AG08395 (cell line): ENCODE measurements at regions not wholly inside any gene's neighbourhood (a gene's known extent, or its start where the extent isn't known, plus 50 kb on each side); places are given as distances from the start of the nearest gene placed in this dataset.

ENCODE experiments used
- DNase-seq: peaks from one replicate; pipeline ENCODE4 v3.0.0; 2012; ENCODE audit warnings: mixed read lengths, low spot score

DNA sequence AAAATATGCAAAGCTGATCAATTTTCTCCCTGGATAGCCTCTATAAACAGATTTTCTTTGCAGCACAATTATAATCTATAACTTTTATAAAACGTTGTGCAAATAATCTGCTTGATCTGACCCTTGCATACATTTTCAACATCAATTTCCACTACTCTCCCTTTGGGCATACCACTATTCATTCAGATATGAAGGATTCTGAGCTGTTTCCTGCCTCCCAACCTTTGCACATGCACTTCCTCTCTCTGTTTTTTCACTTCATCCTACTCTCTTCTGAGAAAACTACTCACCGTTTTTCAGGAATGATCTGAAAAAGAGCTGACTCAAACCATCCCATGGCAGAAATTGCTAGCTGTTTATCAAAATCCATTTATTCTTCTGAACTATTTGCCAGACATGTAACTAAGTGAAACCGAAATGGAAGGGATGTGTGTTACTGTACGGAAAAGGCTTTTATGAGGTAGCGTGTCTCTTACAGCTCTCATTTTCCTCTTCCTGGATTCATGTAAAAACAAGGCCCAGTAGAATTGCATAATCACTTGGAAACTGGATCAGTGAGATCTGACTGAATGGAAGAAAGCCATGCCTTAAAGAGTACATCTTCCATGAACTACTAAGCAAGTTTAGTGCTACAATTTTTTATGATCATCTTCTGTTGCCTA lies 1447.3 kb upstream of the MIR17HG start:
- no peak for DNase-seq

DNA sequence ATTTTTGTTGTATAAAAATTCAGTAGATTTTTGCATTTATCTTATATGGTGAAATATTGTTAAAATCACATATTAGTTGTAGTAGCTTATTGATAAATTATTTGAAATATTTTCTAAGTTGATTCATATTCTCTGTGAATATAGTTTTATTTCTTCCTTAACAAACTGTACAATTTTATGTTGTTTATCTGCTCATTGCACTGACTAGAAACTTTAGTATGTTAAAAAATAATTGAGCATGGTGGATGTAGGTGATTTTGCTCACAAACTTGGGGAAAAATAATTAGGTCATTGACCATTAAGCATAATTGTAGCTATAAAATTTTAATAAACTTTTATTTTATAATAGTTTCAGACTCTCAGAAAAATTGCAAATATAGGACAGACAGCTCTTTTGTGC lies 1445.3 kb upstream of the MIR17HG start:
- no peak for DNase-seq

DNA sequence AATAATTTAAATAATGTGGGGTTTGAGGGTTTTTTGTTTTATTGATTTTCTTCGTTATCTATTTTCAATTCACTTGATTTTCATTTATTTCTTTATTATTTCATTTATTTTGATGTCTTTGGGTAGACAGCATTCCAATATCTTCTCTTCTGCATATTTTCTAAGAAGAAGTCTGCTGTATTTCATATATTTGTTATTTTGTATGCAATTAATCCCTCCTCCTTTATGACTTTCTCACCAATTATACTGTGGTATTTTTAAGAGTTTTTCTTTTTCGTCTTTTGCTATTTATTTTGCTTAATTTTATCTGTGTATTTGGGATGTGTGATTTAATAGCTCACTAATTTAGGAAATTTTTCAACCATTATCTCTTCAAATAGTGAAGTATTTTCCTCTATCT lies 1444.4 kb upstream of the MIR17HG start:
- DNase-seq: no peak

DNA sequence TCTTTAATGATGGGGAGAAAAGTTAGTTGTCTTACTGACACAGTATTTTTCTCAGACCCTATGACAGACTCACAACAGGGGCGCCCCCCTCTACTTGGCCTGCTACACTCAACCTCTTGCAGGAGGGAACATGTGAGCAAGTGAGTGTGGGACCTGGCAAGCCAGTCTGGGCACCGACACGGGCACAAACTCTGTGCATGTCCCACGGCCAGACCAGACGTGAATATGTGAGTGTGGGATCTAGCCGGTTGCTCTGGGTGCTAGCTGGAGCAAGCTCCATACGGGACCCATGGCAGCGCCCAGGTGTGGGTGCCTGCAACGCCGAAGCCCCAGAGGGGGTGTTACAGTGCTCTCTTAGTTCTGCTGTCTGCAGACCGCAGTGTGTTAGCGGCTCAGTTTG lies 1437.3 kb upstream of the MIR17HG start:
- DNase-seq: no peak

DNA sequence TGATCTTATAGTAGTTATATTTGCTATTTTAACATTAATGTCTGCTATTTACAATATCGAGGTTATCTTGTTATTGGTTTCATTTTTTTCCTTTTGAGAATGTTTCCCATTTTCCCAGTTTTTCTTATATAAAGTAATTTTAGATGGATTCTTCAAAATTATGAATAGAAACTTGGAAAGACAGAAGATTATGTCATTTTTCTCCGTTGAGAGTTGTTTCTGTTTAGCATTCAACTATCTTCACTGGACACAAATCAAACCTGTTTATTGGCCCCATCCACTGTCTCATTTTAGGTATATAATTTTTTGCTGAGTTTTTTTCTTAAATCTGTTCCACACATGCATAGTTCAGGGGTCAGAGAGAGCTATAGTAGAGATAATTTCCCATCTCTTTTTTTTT lies 1430.9 kb upstream of the MIR17HG start:
- DNase-seq: no peak

DNA sequence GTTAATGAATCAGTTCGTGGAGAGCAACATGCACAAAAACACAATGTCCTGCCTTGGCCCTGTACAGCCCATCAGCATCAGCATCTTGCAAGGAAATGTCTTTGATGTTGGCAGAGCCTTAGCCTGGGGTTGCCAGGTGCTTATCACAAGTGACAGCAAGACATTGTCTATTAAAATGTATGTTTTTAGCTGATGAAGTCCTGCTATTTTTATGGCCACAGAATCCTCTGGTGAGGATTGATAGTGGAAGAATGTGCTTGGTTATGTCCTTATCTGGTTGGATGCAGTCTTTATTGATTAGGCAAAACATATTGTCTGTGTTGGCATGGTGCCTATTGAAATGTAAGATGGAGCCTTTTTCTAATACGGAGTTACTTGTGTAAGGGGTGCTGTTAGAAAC lies 1427.0 kb upstream of the MIR17HG start:
- DNase-seq: no peak

DNA sequence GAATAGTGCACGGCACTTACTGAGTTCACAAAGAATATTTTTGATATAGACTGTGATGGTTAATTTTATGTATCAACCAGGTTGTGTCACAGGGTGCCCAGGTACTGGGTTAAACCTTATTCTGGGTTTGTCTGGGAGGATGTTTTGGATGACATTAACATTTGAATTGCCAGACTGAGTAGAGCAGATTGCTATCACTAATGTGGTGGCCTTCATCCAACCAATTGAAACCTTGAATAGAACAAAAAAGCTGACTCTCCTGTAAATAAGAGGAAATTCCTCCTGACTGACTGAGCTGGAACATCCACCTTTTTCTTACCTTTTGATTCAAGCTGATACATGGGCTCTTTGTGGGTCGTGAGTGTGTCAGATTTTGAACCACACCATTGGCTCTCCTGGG lies 1424.4 kb upstream of the MIR17HG start:
- DNase-seq: no peak

DNA sequence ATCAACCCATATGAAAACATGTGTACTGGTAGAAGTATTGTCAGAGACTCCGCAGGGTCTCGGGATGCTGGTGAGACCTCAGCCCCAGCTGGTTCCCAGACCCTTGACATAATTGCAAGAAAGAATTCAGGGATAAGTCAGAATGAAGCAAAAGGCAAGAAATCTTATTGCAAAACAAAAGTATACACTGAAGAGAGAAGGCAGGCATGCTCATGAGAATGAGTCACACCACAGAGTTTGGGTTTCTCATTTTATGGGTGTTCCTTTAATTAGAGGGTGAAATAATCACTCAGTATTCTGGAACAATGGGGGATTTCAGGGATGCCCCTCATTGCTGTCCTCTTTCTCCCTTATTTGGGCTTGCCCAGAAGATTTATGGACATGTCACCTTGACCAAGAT lies 1423.8 kb upstream of the MIR17HG start:
- DNase-seq: peak; percentile 6

DNA sequence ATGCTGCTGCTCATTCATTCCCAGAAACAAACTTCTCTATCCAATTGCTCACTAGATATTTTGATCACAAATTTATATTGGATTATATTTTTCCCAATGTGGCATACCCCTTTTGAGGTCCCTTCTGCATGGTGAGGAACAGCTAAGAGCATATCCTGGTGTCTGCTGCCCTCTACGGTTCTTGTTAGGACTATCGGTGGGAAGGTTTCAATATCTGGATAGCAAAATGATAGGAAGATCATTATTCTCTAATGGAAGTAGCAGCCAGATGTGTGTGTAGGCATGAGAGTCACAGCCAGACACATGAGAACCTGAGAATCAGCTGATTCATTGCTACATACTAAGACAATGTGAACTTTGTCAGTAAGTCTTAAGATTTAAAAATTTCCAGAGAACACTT lies 1422.4 kb upstream of the MIR17HG start:
- DNase-seq: peak; percentile 3

DNA sequence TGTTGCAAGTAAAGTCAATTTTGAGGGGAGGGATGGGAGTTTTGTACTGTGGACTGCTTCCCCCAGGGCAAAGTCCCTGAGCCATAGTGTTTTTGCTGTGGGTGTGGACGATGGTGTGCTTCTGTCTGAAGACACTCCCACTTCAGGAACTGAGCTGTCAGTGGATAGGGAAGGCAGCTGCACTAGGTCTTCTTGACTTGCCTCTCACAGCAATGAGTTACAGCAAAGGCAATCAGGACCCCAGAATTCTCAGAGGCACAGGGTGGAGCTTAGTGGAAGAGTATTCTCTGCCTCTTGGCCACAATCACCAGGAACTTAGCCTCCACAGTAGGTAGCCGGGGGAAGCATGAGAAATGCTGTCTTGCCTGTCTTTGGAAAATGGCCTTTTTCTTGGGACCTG lies 1416.6 kb upstream of the MIR17HG start:
- no peak for DNase-seq

DNA sequence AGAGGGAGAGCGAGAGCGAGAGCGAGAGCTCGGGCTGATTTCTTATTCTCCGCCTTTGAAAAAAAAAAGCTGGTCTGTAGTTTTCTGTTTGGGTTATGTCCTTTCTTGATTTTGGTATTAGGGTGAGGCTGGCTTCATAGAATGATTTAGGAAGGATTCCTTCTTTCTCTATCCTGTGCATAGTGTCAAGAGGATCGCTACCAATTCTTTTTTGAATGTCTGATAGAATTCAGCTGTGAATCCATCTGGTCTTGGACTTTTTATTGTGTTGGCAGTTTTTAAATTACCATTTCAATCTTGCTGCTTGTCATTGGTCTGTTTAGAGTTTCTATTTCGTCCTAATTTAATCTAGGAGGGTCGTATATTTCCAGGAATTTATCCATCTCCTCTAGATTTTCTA lies 1414.6 kb upstream of the MIR17HG start:
- DNase-seq: no peak

DNA sequence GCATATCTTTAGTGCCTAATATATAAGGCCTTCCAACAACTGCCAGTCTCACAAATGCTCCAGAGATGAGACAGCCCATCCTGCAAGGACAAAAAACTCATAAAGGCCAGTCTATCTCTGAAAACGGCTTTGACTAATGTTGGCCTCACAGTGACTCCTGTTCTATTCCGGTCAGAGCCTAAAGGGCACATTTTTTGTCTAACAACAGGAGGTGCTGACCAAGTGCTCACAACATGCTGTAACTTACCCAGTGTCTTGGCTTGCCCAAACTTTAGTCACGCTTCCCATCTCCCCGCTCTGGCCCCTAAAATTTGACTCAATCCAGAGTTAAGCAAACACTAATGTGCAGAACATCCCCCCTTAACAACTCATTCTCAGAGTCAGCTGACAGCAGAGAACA lies 1411.2 kb upstream of the MIR17HG start:
- DNase-seq: no peak

DNA sequence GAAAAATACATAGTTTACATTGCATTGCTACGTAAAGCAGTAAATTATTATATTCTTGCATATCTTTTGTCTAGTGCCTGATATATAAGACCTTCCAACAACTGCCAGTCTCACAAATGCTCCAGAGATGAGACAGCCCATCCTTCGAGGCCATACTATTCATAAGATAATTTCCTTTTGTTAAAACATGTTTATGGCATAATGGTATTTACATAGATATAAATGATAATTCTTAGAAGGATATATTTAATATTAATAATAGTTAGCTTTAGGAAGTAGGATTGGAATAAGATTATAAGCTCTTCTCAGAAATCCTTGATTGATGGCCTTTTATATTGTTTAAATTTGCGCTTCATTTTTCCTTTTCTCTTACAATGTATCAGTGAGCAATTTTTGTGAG lies 1410.1 kb upstream of the MIR17HG start:
- no peak for DNase-seq

DNA sequence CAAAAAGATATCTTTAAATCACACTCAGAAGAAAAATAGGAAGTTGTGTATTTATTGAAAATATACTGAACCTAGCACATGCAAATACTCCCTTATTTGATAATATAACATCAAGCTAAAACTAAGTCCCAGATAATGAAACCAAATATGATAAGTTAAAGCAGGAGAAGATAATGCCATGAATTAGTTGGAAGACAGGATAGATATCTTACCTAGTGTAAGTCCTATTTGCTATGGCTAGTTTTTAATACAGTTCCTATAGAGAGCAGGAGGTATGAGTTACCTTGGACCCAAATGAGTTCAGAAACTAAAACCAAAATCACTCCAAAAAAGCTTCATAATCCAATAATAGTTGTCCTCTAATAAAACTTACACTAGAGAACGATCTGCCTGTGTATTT lies 1407.1 kb upstream of the MIR17HG start:
- DNase-seq: no peak

DNA sequence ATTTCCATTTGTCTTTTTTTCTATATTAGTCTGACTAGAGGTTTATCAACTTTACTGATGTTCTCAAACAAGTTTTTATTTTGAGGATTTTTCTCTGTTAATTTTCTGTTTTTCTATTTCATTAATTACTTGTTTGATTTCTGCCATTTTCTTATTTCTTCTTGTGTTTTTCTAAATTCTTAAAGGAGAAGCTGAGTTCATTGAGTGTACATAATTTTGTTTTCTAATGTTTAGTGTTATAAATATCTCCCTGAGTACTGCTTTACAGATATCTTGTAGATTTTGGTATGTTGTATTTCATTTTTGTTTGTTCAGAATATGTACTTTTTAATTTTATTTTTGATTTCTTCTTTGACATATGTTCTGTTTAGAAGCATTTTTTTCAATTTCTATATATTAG lies 1404.3 kb upstream of the MIR17HG start:
- DNase-seq: no peak

DNA sequence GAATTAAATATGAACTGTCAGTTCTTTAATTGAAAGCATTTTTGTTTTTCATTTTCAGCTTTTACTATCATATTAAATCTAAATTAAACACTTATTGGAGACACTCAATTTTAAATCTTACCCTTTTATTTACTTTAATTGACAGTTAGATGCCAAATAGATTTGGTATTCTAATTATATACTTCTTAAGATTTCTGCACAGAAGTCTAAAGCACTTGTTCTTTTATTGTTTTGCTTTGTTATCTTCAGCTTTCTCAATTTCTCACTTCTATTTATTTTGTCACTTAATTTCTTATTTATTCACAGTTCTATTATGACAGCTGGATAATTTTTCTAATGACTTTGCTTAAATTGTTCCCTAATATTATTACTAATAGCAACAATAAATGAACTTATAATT lies 1397.3 kb upstream of the MIR17HG start:
- no peak for DNase-seq

DNA sequence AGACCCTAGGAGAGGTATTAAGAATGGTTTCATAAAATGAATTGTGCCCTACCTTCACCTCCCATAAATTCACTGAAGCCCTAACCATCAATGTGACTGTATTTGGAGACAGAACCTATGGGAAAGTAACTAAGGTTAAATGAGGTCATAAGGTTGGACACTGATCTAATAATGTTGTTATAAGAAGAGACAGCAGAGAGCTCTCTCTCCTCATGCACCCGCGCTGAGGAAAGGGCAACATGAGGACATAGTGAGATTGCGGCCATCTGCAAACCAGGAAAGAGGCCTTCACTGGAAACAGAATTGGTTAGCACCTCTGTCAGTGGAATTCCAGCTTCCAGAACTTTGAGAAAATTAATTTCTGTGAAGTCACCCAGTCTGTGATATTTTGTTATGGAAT lies 1396.1 kb upstream of the MIR17HG start:
- no peak for DNase-seq

DNA sequence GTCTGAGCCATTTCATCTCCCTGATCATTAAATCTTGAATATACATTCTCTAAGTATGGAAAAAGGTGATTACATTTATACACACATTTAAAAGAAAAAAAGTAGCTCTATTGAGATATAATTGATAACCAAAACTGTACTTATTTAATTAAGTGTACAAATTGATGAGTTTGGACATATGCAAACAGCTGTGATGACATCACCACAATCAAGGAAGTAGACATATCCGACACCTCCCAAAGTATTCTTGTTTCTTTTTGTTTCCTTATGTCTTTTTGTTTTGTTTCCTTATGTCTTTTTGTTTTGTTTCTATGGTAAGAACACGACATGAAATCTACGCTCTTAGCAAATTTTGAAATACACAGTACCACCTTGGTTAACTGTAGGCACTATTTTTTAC lies 1393.9 kb upstream of the MIR17HG start:
- no peak for DNase-seq

DNA sequence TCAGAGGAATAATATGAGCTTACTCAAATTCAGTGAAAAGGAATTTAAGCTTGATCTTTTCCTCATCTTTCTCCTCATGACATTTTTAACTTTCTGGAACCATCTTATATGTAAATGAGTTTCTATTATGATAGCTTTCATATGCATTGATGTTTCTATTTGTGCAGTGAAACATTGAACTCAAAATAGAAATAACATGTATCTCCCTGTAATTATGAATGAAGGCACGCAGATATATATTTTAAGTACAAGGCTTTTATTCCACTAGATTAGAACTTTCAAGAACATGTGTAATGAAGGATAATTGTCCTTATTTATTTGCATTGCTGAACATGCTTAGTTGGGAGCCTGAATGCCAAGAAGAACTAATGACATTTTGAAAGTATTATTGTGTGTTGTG lies 1391.7 kb upstream of the MIR17HG start:
- no peak for DNase-seq

DNA sequence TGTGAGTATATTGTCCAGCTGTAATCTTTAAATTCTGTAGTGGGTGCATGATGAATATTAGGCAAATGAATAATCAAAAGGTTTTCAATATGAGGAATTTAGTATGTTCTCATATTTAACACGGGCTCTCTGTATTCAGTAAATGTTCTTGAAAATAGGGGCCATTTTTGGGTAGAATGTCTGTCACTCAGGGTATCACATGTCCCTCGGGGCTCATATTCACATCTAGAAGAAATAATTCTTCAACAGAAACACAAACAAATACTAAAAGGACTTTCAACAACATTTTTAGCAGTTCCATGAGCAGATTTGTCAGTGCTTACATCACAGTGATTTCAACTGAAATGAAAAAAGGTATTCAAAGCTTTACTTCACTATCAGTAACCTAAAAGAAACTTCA lies 1388.4 kb upstream of the MIR17HG start:
- no peak for DNase-seq

DNA sequence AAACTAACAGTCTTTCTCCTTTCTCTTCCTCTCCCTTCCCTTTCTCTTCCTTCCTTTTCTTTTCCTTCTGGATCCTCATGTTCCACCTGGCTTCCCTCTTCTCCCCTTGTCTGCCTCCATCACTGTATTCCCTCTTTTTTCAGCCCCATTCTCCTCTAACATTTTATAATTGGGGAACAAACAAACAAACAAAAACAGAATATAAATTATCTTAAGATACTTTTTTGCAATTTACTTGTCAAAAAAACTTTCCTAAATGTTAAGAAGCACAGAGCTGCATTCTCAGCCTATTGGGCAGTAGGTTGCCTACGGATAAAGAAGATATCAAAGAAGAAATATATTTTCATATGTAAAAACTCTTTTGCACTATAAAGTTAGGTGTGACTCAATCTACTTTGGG lies 1382.2 kb upstream of the MIR17HG start:
- no peak for DNase-seq

DNA sequence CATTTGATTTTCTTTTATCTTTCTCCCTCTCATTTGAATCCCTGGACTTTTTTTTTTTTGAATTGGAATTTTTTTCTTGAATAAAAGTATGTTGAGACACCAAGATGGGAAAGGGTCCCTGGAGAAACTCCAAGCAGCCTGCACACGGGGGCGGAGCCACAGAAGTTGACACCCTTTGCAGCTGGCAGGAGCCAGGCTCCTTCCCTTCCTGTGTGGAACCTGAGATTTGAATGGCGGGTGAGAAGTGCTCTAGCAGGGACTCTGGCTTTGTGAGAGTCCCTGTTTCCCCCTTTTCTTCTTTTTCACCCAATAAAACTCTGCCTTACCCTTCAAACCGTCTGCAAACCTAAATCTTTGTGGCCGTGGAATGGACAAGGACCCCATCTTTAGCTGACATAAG lies 1381.0 kb upstream of the MIR17HG start:
- no peak for DNase-seq

DNA sequence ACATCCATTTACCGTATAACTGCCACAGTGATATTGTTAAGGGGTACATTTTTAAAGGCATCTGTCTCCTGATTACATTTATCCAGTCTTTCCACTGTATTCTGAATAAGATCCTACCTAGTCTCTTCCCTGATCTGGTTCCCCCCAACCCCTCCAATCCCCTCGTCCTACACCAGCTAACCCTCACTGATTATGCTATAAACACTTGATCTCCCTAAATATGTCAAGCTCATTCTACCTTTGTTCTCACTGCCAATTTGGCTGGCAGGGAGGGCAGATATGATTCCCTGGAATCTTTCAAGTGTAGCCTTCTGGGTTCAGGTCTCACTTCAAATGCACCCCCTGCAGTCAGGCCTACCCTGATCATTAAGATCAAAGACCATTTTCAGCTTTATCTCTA lies 1379.8 kb upstream of the MIR17HG start:
- DNase-seq: no peak

DNA sequence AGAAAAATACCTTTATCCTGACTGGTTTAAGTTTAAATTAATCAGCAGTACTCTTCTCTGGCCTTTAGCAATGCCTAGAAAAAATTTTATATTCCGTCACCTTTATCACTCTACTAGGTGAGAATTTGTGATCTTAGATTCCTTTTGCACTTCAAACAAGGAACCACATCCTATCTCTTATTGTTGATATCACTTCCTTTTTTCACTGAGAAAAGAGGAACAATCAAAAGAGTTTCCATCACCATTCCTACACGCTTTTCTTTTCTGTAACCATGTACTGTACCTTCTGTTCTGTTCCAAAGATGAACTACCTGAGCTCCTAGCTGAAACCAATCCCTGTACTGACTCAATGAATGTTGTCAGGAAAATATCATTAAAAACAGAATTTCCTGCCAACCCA lies 1379.0 kb upstream of the MIR17HG start:
- DNase-seq: no peak

DNA sequence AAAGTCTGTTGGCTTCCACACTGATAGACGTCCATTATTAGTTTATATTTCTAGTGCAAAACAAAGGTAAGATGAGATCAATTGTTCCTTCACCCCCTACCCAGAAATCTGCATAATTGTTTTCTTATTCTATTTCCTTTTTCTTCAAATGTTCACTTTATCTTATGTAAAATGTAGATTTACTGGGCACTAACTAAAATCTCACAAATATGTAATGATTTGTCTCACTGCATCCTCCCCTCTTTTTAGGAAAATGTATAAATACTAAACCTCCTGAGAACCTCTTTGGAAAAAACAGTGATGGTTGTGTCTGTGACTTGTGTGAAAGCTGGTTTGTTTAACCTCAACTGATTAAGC lies 1377.2 kb upstream of the MIR17HG start:
- no peak for DNase-seq
